ENCODE measurements at regions not wholly inside any gene's neighbourhood (a gene's known extent, or its start where the extent isn't known, plus 50 kb on each side); places are given as distances from the start of the nearest gene placed in this dataset.
"Not testable (repeated sequence)": the region's sequence is repeated elsewhere in the genome, so short reads cannot be mapped to it uniquely, and the experiment has no call there.

GRCh38 chr7:146022776-146023175 is 93.8 kb upstream of the CNTNAP2 start:
- H3K9me3 Mint-ChIP-seq: peaks cover 33% of the 10 kb centered on the region
- H3K4me1 Mint-ChIP-seq (ENCODE audit: low read depth): no peaks in the 10 kb centered on the region
- no peak overlapping the region for H3K4me3 Mint-ChIP-seq
- H3K27me3 Mint-ChIP-seq (ENCODE audit: insufficient read depth): no peaks in the 10 kb centered on the region
- no peak for TF ChIP-seq CTCF (IDR thresholded peaks at IDR 0.05)
- DNase-seq: no peak
- no peak overlapping the region for H3K27ac Mint-ChIP-seq
- H3K36me3 Mint-ChIP-seq (ENCODE audit: low read depth): no peaks in the 10 kb centered on the region; the same call in 1 of the 2 replicates

DNA sequence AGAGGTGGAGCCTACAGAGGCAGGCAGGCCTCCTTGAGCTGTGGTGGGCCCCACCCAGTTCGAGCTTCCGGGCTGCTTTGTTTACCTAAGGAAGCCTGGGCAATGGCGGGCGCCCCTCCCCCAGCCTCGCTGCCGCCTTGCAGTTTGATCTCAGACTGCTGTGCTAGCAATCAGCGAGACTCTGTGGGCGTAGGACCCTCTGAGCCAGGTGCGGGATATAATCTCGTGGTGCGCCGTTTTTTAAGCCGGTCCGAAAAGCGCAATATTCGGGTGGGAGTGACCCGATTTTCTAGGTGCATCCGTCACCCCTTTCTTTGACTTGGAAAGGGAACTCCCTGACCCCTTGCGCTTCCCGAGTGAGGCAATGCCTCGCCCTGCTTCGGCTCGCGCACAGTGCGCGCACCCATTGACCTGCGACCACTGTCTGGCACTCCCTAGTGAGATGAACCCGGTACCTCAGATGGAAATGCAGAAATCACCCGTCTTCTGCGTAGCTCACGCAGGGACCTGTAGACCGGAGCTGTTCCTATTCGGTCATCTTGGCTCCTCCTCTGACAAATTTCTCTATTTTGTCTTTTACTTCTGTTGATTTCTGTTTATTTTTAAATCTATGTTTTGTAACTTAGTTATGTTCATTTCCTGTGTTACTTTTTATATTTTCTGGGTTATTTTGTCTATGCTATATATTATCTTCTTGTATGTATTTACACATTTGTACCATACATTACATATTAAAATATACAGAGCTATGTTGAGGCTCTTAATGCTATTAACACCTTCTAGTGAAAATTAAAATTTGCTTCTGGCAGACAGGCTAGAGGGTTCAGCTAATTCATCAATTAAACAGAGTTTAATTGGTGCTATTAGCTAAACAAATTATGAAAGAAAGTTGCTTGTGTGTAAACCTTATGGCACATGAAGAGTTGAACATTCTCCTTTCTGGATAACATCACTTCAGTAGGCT is 97.3 kb upstream of the CNTNAP2 start:
- DNase-seq; H3K4me1 Mint-ChIP-seq (ENCODE audit: low read depth); H3K27ac Mint-ChIP-seq; H3K4me3 Mint-ChIP-seq; H3K27me3 Mint-ChIP-seq (ENCODE audit: insufficient read depth); H3K36me3 Mint-ChIP-seq (ENCODE audit: low read depth): not testable (repeated sequence)
- peaks cover 25% of the 10 kb centered on the region for H3K9me3 Mint-ChIP-seq

- H3K9me3 Mint-ChIP-seq: peaks cover 22% of the 10 kb centered on the region
- not testable (repeated sequence) for DNase-seq; H3K27ac Mint-ChIP-seq; H3K27me3 Mint-ChIP-seq (ENCODE audit: insufficient read depth); H3K36me3 Mint-ChIP-seq (ENCODE audit: low read depth); H3K4me3 Mint-ChIP-seq; H3K4me1 Mint-ChIP-seq (ENCODE audit: low read depth)
Measured at GRCh38 chr7:146017366-146017765, 99.2 kb upstream of the CNTNAP2 start.

DNA sequence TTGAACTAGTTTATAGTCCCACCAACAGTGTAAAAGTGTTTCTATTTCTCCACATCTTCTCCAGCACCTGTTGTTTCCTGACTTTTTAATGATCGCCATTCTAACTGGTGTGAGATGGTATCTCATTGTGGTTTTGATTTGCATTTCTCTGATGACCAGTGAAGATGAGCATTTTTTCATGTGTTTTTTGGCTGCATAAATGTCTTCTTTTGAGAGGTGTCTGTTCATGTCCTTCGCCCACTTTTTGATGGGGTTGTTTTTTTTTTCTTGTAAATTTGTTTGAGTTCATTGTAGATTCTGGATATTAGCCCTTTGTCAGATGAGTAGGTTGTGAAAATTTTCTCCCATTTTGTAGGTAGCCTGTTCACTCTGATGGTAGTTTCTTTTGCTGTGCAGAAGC is 102.4 kb upstream of the CNTNAP2 start:
- not testable (repeated sequence) for H3K27me3 Mint-ChIP-seq (ENCODE audit: insufficient read depth)

GRCh38 chr7:146008293-146008692 is 108.3 kb upstream of the CNTNAP2 start:
- DNase-seq: no peak
- Mint-ChIP-seq H3K27me3 (ENCODE audit: insufficient read depth) (no peaks in the 10 kb centered on the region), H3K4me1 (ENCODE audit: low read depth) (no peaks in the 10 kb centered on the region), H3K27ac (no peak overlapping the region), H3K4me3 (no peak overlapping the region), H3K9me3 (peaks cover 31% of the 10 kb centered on the region), H3K36me3 (ENCODE audit: low read depth) (no peaks in the 10 kb centered on the region)
- no peak for TF ChIP-seq CTCF (IDR thresholded peaks at IDR 0.05)

More for the DNA sequence above, 102.4 kb upstream of the CNTNAP2 start:
- not testable (repeated sequence) for H3K27ac Mint-ChIP-seq; H3K4me1 Mint-ChIP-seq (ENCODE audit: low read depth); DNase-seq; H3K4me3 Mint-ChIP-seq; H3K36me3 Mint-ChIP-seq (ENCODE audit: low read depth)
- peaks cover 14% of the 10 kb centered on the region for H3K9me3 Mint-ChIP-seq

DNA sequence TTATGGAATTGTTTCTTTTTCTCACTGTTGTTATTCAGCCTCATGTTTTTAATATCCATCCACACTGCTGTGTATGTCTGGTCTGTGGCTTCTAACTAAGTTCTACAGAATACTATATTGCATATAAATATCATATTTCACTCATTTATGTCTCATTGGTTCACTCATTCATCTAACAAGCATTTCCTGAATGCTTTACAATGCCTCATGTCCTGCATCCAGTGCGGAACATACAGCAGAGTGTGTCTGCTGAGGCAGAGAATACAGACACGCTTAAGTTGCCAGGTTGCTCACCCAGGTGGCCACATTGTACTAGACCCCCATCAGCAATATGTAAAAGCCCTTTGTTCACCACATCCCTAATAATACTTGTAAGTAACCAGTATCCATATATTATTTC is 111.8 kb upstream of the CNTNAP2 start:
- Mint-ChIP-seq H3K4me3 (no peak overlapping the region), H3K4me1 (ENCODE audit: low read depth) (no peaks in the 10 kb centered on the region), H3K27ac (no peak overlapping the region), H3K9me3 (peaks cover 29% of the 10 kb centered on the region), H3K36me3 (ENCODE audit: low read depth) (no peaks in the 10 kb centered on the region), H3K27me3 (ENCODE audit: insufficient read depth) (no peaks in the 10 kb centered on the region)
- TF ChIP-seq CTCF (IDR thresholded peaks at IDR 0.05): no peak
- DNase-seq: no peak

DNA sequence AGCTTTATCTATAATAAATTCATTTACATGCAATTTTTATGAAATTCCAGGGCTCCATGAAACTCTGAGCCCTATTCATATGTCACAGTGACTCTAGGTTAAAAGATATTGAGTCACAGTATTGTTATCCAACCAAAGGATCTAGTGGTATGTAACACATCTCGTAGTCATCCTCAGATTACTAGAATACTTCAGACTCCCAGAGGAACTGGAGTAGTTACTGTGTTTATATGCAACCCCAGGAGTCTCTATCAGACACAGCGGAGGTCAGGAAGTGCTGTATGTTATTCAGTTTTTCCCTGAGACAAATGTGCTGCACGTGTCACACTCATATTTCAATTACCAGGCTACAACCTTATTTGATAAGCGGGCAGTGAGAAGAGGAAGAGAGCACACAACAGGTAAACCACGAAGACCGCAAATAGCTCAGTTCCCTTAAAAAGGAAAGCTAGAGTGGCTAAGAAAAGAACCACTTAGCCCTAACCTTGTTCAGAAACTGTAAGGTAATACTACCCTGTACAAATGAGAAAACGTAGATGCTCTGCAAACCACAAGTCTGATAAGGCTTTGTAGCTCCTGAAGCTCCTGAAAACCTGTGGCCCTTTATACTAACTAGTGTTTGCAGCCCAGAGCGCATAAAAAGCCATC is 114.0 kb upstream of the CNTNAP2 start:
- Mint-ChIP-seq H3K36me3 (ENCODE audit: low read depth) (no peaks in the 10 kb centered on the region), H3K4me3 (no peak overlapping the region), H3K9me3 (peaks cover 24% of the 10 kb centered on the region), H3K27me3 (ENCODE audit: insufficient read depth) (no peaks in the 10 kb centered on the region), H3K4me1 (ENCODE audit: low read depth) (no peaks in the 10 kb centered on the region), H3K27ac (no peak overlapping the region)
- TF ChIP-seq CTCF (IDR thresholded peaks at IDR 0.05): no peak
- no peak for DNase-seq

All from HFFc6 (cell line).